HCT116 (cell line): ENCODE measurements at regions not wholly inside any gene's neighbourhood (a gene's known extent, or its start where the extent isn't known, plus 50 kb on each side); places are given as distances from the start of the nearest gene placed in this dataset.

Experiments used
- ATAC-seq: fragments of 200-7000 bp; cut with Tn5 transposase; 2 replicates; pipeline ENCODE4 v1.9.1; 2020; ENCODE audit warnings: mild to moderate bottlenecking, moderate library complexity
- BruUV-seq: library from RNA; stranded (reverse); fragments of 400-500 nt; replicated peaks from 2 replicates; lab custom pipeline; 2021; lab: Mats Ljungman, UMichigan
- CTCF ChIA-PET: fragments of 300-600 bp; sonication (Branson Sonifier 250); formaldehyde crosslinking; loops from one replicate; lab custom pipeline; 2021; ENCODE audit warnings: antibody characterized with exemption; lab: Charles Lee
- POLR2A ChIA-PET: fragments of 300-600, 350-600 bp; sonication (Branson Sonifier 250); formaldehyde crosslinking; loops from one replicate; lab custom pipeline; 2021; ENCODE audit warnings: antibody characterized with exemption; lab: Charles Lee
- RAD21 ChIA-PET, 2 experiments: fragments of 300-600 bp; sonication (Branson Sonifier 250); formaldehyde crosslinking; loops; one replicate each; lab custom pipeline; 2023; ENCODE audit warnings: low total read pairs in 2 of 2; ENCODE audit not compliant: uncharacterized antibody in 2 of 2, unreplicated experiment in 2 of 2, low non-redundant PET in 1 of 2; lab: Charles Lee
- DNase-seq: peaks from one replicate; pipeline ENCODE4 v3.0.0-alpha.2; 2010; ENCODE audit warnings: low read depth, low spot score
- H2AFZ ChIP-seq: fragments of 200-600 bp; shearing (Covaris generic), sonication (generic); 2 replicates; pipeline ENCODE4 v1.6.1; 2017; ENCODE audit warnings: low read depth, mixed run types, mixed read lengths, antibody characterized with exemption, low read length; ENCODE audit not compliant: poor library complexity, severe bottlenecking
- H3K27ac ChIP-seq: 2 replicates; pipeline ENCODE4 v1.5.1; 2012; ENCODE audit warnings: low read depth, low read length
- H3K27me3 ChIP-seq: fragments of 200-600 bp; sonication (generic); 2 replicates; pipeline ENCODE4 v1.6.1; 2016; ENCODE audit warnings: mixed run types, low read length, mixed read lengths; ENCODE audit not compliant: insufficient read depth
- H3K36me3 ChIP-seq, 2 experiments: fragments of 200-500 bp in 1 of 2; fragments of 200-600 bp in 1 of 2; sonication (Bioruptor generic) in 1 of 2; sonication (generic) in 1 of 2; 2 replicates each; pipeline versions ENCODE4 v1.5.1 to v1.6.1; 2014 to 2016; ENCODE audit warnings: low read length in 2 of 2, inconsistent platforms in 1 of 2, mixed read lengths in 1 of 2, mixed run types in 1 of 2; ENCODE audit not compliant: insufficient read depth in 2 of 2, control insufficient read depth in 1 of 2
- H3K4me1 ChIP-seq, 2 experiments: fragments of 200-600 bp in 1 of 2; sonication (generic) in 1 of 2; 2 replicates each; pipeline versions ENCODE4 v1.5.1 to v1.6.1; 2012 to 2017; ENCODE audit warnings: low read length in 2 of 2, inconsistent platforms in 1 of 2, mild to moderate bottlenecking in 1 of 2, mixed read lengths in 1 of 2, mixed run types in 1 of 2, moderate library complexity in 1 of 2; ENCODE audit not compliant: insufficient read depth in 2 of 2, control insufficient read depth in 1 of 2
- H3K4me2 ChIP-seq: fragments of 200-600 bp; sonication (generic); 2 replicates; pipeline ENCODE4 v1.6.1; 2017; ENCODE audit warnings: mixed run types, low read length, mixed read lengths
- H3K4me3 ChIP-seq, 2 experiments: fragments of 200-600 bp in 1 of 2; sonication (generic) in 1 of 2; replicated peaks in 1 of 2; 2 replicates each; pipeline ENCODE4 v1.5.1; 2011 to 2016; ENCODE audit warnings: low read length in 2 of 2, control low read depth in 1 of 2, low read depth in 1 of 2, mild to moderate bottlenecking in 1 of 2, mixed read lengths in 1 of 2, mixed run types in 1 of 2
- H3K79me2 ChIP-seq: fragments of 200-600 bp; sonication (generic); 2 replicates; pipeline ENCODE4 v1.6.1; 2017; ENCODE audit warnings: mild to moderate bottlenecking, mixed run types, low read length, moderate library complexity, mixed read lengths; ENCODE audit not compliant: insufficient read depth
- H3K9ac ChIP-seq: fragments of 200-600 bp; sonication (generic); 2 replicates; pipeline ENCODE4 v1.6.1; 2016; ENCODE audit warnings: low read length, mixed read lengths
- H3K9me2 ChIP-seq: fragments of 200-600 bp; sonication (generic), shearing (Covaris generic); 2 replicates; pipeline ENCODE4 v1.6.1; 2017; ENCODE audit warnings: mixed run types, mild to moderate bottlenecking, moderate library complexity; ENCODE audit not compliant: insufficient read depth
- H3K9me3 ChIP-seq, 2 experiments: fragments of 200-500 bp in 1 of 2; fragments of 200-600 bp in 1 of 2; sonication (Bioruptor generic) in 1 of 2; sonication (generic) in 1 of 2; 2 replicates each; pipeline ENCODE4 v1.6.1; 2014 to 2017; ENCODE audit warnings: low read length in 2 of 2, mixed read lengths in 2 of 2, inconsistent platforms in 1 of 2, low read depth in 1 of 2, mild to moderate bottlenecking in 1 of 2, mixed run types in 1 of 2, moderate library complexity in 1 of 2; ENCODE audit not compliant: control insufficient read depth in 1 of 2, insufficient read depth in 1 of 2
- H4K20me1 ChIP-seq: fragments of 200-600 bp; sonication (generic), shearing (Covaris generic); 2 replicates; pipeline ENCODE4 v1.6.1; 2017; ENCODE audit warnings: mixed run types, mild to moderate bottlenecking, moderate library complexity; ENCODE audit not compliant: insufficient read depth
- CEBPB ChIP-seq: IDR thresholded peaks from 2 replicates; pipeline ENCODE4 v1.6.1; 2012; ENCODE audit warnings: low read depth
- CTCF ChIP-seq, 3 experiments: fragments of 200-600 bp in 1 of 3; sonication (generic) in 1 of 3; IDR thresholded peaks in 2 of 3; conservative IDR thresholded peaks in 1 of 3; 2 replicates each; pipeline ENCODE4 v1.5.1; 2012 to 2017; ENCODE audit warnings: low read depth in 2 of 3, low read length in 2 of 3, antibody characterized with exemption in 1 of 3, borderline replicate concordance in 1 of 3, control low read depth in 1 of 3, mild to moderate bottlenecking in 1 of 3, mixed read lengths in 1 of 3, mixed run types in 1 of 3, moderate library complexity in 1 of 3; ENCODE audit not compliant: insufficient read depth in 1 of 3
- ELF1 ChIP-seq: IDR thresholded peaks from 2 replicates; pipeline ENCODE4 v1.6.1; 2012; ENCODE audit warnings: low read depth, borderline replicate concordance
- FOSL1 ChIP-seq: IDR thresholded peaks from 2 replicates; pipeline ENCODE4 v1.6.1; 2012; ENCODE audit warnings: low read depth
- JUND ChIP-seq: IDR thresholded peaks from 2 replicates; pipeline ENCODE4 v1.6.1; 2012
- RAD21 ChIP-seq: IDR thresholded peaks from 2 replicates; pipeline ENCODE4 v1.6.1; 2012; ENCODE audit warnings: low read depth, mild to moderate bottlenecking
- SIN3A ChIP-seq: IDR thresholded peaks from 2 replicates; pipeline ENCODE4 v1.6.1; 2012; ENCODE audit warnings: low read depth
- SP1 ChIP-seq: IDR thresholded peaks from 2 replicates; pipeline ENCODE4 v1.6.1; 2012; ENCODE audit warnings: low read depth
- SRF ChIP-seq: IDR thresholded peaks from 2 replicates; pipeline ENCODE4 v1.6.1; 2012; ENCODE audit warnings: low read depth
- TCF7L2 ChIP-seq: IDR thresholded peaks from 2 replicates; pipeline ENCODE4 v1.7.0; 2011; ENCODE audit warnings: borderline replicate concordance, inconsistent platforms; ENCODE audit not compliant: insufficient read depth, insufficient read length; ENCODE audit errors: extremely low read depth
- YY1 ChIP-seq: IDR thresholded peaks from 2 replicates; pipeline ENCODE4 v1.6.1; 2011; ENCODE audit warnings: low read length, low read depth, moderate library complexity, mild to moderate bottlenecking; ENCODE audit not compliant: insufficient replicate concordance; ENCODE audit errors: extremely low read depth
- ZBTB33 ChIP-seq: IDR thresholded peaks from 2 replicates; pipeline ENCODE4 v1.6.1; 2011; ENCODE audit warnings: mild to moderate bottlenecking, low read length, moderate library complexity; ENCODE audit not compliant: insufficient replicate concordance; ENCODE audit errors: extremely low read depth
- ZFX ChIP-seq: fragments of 450-650 bp; IDR thresholded peaks from 2 replicates; pipeline ENCODE4 v1.6.1; 2017
- ZNF274 ChIP-seq: fragments of 200-500 bp; sonication (Bioruptor generic); IDR thresholded peaks from 2 replicates; pipeline ENCODE4 v1.6.1; 2014; ENCODE audit warnings: mild to moderate bottlenecking, low read depth, low read length, inconsistent platforms
- intact Hi-C: fragments of 100-400 bp; cut with micrococcal nuclease; formaldehyde crosslinking; loops from 2 replicates; pipeline ENCODE4 v1.10.0; 2022
- TF ChIP-seq, protein P1 (sequence below): IDR thresholded peaks from 2 replicates; pipeline ENCODE4 v1.6.1; 2012
- TF ChIP-seq, protein P2 (sequence below): IDR thresholded peaks from 2 replicates; pipeline ENCODE4 v1.6.1; 2012

GRCh38 chr11:82599836-82600235 is 133.8 kb downstream of the FAM181B start:
- POLR2A ChIA-PET, result no interaction called here
- H3K9ac ChIP-seq, result no peak overlapping the region
- no peaks in the 10 kb centered on the region for H4K20me1 ChIP-seq
- no peaks in the 10 kb centered on the region for H3K36me3 ChIP-seq
- BruUV-seq, result no TSS peak
- no peak overlapping the region for H3K4me2 ChIP-seq
- H3K9me3 ChIP-seq, result no peaks in the 10 kb centered on the region
- H3K27me3 ChIP-seq, result no peaks in the 10 kb centered on the region
- H3K79me2 ChIP-seq, result no peaks in the 10 kb centered on the region
- RAD21 ChIA-PET, result no interaction called here
- H3K4me3 ChIP-seq, result no peak overlapping the region
- TF ChIP-seq RAD21 (no peak), ELF1 (no peak), SP1 (no peak), ZNF274 (no peak), ZFX (no peak), JUND (no peak), SRF (no peak), FOSL1 (no peak), CEBPB (no peak), CTCF (IDR thresholded peaks at IDR 0.05 in 2 of 3, conservative IDR thresholded peaks at IDR 0.05 in 1 of 3; ENCODE audit: borderline replicate concordance in 1 of 3, insufficient read depth in 1 of 3, low read depth in 2 of 3, low read length in 2 of 3) (no peak), YY1 (no peak), TCF7L2 (no peak), ZBTB33 (no peak), SIN3A (no peak)
- TF ChIP-seq, protein P1, sequence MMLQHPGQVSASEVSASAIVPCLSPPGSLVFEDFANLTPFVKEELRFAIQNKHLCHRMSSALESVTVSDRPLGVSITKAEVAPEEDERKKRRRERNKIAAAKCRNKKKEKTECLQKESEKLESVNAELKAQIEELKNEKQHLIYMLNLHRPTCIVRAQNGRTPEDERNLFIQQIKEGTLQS, result no peak
- TF ChIP-seq, protein P2, sequence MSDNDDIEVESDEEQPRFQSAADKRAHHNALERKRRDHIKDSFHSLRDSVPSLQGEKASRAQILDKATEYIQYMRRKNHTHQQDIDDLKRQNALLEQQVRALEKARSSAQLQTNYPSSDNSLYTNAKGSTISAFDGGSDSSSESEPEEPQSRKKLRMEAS, result no peak
- TF ChIP-seq, all 23 proteins: peak for 0
- Histone ChIP-seq H2AFZ (no peak overlapping the region), H3K9me2 (no peaks in the 10 kb centered on the region), H3K27ac (no peak overlapping the region), H3K4me1 (no peaks in the 10 kb centered on the region)
- DNase-seq, result no peak
- CTCF ChIA-PET, result no interaction called here
- intact Hi-C loops, result no loop called here
- ATAC-seq, result no peak
